ENCODE measurements at regions not wholly inside any gene's neighbourhood (a gene's known extent, or its start where the extent isn't known, plus 50 kb on each side); places are given as distances from the start of the nearest gene placed in this dataset.
A peak's percentile ranks its signal among the peaks of the same experiment; 100 is the strongest.

DNA sequence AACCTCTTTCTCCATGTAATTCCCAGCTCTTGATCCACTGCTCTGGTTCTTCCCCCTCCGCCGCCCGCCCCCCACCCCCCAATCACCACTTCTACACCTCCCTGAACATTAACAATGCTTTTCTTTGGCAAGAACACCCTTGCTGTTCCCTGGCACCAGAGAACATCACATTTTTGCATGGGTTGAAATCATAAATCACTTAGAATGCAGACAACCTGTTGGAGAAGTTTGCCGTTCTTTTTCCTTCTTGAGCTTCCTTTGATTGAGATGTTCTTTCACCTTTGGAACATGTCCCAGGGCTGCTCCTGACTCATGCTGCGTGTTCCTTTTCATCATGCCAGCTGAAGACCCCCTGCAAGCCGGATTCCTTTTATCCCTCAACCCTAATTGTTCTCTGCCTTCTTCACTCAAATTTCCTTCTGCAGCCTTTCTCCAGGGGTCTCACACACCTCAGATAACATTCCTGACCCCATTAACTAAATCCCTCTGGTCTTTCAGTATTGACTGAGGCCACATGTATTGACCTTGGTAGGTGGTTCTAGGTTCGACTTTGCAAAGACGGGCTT lies 294.1 kb upstream of the TMPO start:
- no peak for DNase-seq (ENCODE audit: low read depth)
- TF ChIP-seq, protein P1, sequence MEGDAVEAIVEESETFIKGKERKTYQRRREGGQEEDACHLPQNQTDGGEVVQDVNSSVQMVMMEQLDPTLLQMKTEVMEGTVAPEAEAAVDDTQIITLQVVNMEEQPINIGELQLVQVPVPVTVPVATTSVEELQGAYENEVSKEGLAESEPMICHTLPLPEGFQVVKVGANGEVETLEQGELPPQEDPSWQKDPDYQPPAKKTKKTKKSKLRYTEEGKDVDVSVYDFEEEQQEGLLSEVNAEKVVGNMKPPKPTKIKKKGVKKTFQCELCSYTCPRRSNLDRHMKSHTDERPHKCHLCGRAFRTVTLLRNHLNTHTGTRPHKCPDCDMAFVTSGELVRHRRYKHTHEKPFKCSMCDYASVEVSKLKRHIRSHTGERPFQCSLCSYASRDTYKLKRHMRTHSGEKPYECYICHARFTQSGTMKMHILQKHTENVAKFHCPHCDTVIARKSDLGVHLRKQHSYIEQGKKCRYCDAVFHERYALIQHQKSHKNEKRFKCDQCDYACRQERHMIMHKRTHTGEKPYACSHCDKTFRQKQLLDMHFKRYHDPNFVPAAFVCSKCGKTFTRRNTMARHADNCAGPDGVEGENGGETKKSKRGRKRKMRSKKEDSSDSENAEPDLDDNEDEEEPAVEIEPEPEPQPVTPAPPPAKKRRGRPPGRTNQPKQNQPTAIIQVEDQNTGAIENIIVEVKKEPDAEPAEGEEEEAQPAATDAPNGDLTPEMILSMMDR (IDR thresholded peaks at IDR 0.05; ENCODE audit: control insufficient read depth, insufficient read depth, low read depth, low read length, missing control alignments), result no peak
- no peak overlapping the region for H3K4me3 ChIP-seq (ENCODE audit: control insufficient read depth, low read depth, low read length)

GRCh38 chr12:98222135-98222534 lies 293.3 kb upstream of the TMPO start:
- DNase-seq (ENCODE audit: low read depth), result no peak
- H3K4me3 ChIP-seq (ENCODE audit: control insufficient read depth, low read depth, low read length), result no peak overlapping the region
- TF ChIP-seq, protein P1 (IDR thresholded peaks at IDR 0.05; ENCODE audit: control insufficient read depth, insufficient read depth, low read depth, low read length, missing control alignments), result no peak

- no peak for DNase-seq (ENCODE audit: low read depth)
- TF ChIP-seq, protein P1 (IDR thresholded peaks at IDR 0.05; ENCODE audit: control insufficient read depth, insufficient read depth, low read depth, low read length, missing control alignments), result no peak
- no peak overlapping the region for H3K4me3 ChIP-seq (ENCODE audit: control insufficient read depth, low read depth, low read length)
Measured at GRCh38 chr12:98224584-98225221, 290.7 kb upstream of the TMPO start.

GRCh38 chr12:98227162-98227561 lies 288.2 kb upstream of the TMPO start:
- DNase-seq (ENCODE audit: low read depth), result no peak
- no peak overlapping the region for H3K4me3 ChIP-seq (ENCODE audit: control insufficient read depth, low read depth, low read length)
- TF ChIP-seq, protein P1 (IDR thresholded peaks at IDR 0.05; ENCODE audit: control insufficient read depth, insufficient read depth, low read depth, low read length, missing control alignments), result peak; percentile 24

GRCh38 chr12:98228683-98229539 lies 286.5 kb upstream of the TMPO start:
- TF ChIP-seq, protein P1 (IDR thresholded peaks at IDR 0.05; ENCODE audit: control insufficient read depth, insufficient read depth, low read depth, low read length, missing control alignments), result no peak
- DNase-seq (ENCODE audit: low read depth), result no peak
- no peak overlapping the region for H3K4me3 ChIP-seq (ENCODE audit: control insufficient read depth, low read depth, low read length)

DNA sequence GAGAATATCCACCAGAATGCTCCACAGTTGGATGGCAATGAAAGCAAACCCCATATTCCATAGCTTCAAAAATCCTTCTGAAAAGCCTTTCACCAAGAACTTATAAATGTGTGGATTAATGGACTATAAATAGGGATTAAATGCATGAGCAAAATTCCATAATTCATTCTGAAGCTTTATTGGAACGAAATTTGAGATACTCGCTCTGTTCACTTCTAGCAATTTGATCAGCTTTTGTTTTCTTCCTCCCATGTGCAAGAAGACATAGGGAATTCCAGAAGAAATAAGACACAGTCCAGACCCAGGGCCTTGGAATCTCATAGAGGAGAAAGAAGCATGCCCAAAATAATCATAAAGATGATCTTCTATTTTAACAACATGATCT lies 285.9 kb upstream of the TMPO start:
- H3K4me3 ChIP-seq (ENCODE audit: control insufficient read depth, low read depth, low read length), result no peak overlapping the region
- DNase-seq (ENCODE audit: low read depth), result no peak
- TF ChIP-seq, protein P1 (IDR thresholded peaks at IDR 0.05; ENCODE audit: control insufficient read depth, insufficient read depth, low read depth, low read length, missing control alignments), result no peak
